HEK293 (cell line): ENCODE measurements at regions not wholly inside any gene's neighbourhood (a gene's known extent, or its start where the extent isn't known, plus 50 kb on each side); places are given as distances from the start of the nearest gene placed in this dataset.

ENCODE experiments used
- CTCF ChIP-seq: fragments of 450-650 bp; formaldehyde crosslinking; IDR thresholded peaks from 2 replicates; pipeline ENCODE4 v1.5.1; 2016; ENCODE audit warnings: missing biosample characterization, missing genetic modification characterization
- FEZF1 ChIP-seq: fragments of 450-650 bp; formaldehyde crosslinking; IDR thresholded peaks from 2 replicates; pipeline ENCODE4 v1.5.1; 2016; ENCODE audit warnings: missing biosample characterization, missing genetic modification characterization
- MYNN ChIP-seq: fragments of 450-650 bp; formaldehyde crosslinking; IDR thresholded peaks from 2 replicates; pipeline ENCODE4 v1.5.1; 2016; ENCODE audit warnings: missing biosample characterization, missing genetic modification characterization, borderline replicate concordance
- ZEB2 ChIP-seq: fragments of 450-650 bp; formaldehyde crosslinking; IDR thresholded peaks from 2 replicates; pipeline ENCODE4 v1.5.1; 2016; ENCODE audit warnings: missing biosample characterization, missing genetic modification characterization
- ZFP37 ChIP-seq: fragments of 450-650 bp; formaldehyde crosslinking; IDR thresholded peaks from 2 replicates; pipeline ENCODE4 v1.5.1; 2016; ENCODE audit warnings: missing biosample characterization, missing genetic modification characterization
- ZNF23 ChIP-seq: fragments of 450-650 bp; formaldehyde crosslinking; IDR thresholded peaks from 2 replicates; pipeline ENCODE4 v1.5.1; 2016; ENCODE audit warnings: missing biosample characterization, missing genetic modification characterization, borderline replicate concordance
- ZNF350 ChIP-seq: fragments of 450-650 bp; formaldehyde crosslinking; IDR thresholded peaks from 2 replicates; pipeline ENCODE4 v1.5.0; 2017; ENCODE audit warnings: missing biosample characterization, mild to moderate bottlenecking, missing genetic modification characterization
- ZNF629 ChIP-seq: fragments of 450-650 bp; formaldehyde crosslinking; IDR thresholded peaks from 2 replicates; pipeline ENCODE4 v1.5.1; 2017; ENCODE audit warnings: missing biosample characterization, missing genetic modification characterization

- TF ChIP-seq ZNF629: no peak
- no peak for TF ChIP-seq ZEB2 (tag by site-specific recombination)
- TF ChIP-seq ZFP37: no peak
- TF ChIP-seq ZNF23 (tag by site-specific recombination): no peak
- TF ChIP-seq MYNN (tag by site-specific recombination): no peak
- TF ChIP-seq CTCF (tag by site-specific recombination): no peak
- TF ChIP-seq FEZF1 (tag by site-specific recombination): no peak
- TF ChIP-seq ZNF350 (tag by site-specific recombination): no peak
These were observed 667.3 kb downstream of the PTPRU start for GRCh38 chr1:29903548-29904166.
